ENCODE measurements at regions not wholly inside any gene's neighbourhood (a gene's known extent, or its start where the extent isn't known, plus 50 kb on each side); places are given as distances from the start of the nearest gene placed in this dataset.

DNA sequence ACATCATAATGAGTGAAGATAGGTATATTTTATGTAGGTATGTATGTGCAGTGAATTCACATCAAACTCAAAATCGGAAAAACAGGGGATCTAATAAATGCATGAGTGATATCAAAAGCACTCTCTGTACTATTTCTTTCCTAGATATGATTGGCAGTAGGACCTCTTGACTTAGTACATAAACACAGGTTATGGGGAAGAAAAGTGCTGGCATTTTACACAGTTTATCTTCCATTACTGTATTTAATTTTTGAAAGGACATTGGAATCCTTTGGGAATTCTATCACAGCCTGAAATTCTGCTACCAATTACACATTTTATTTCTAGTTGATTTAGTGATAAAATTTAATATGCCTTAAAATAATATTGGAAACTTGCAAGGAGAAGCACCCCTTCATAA is 470.5 kb upstream of the ONECUT1 start:
- TF ChIP-seq, protein P1, sequence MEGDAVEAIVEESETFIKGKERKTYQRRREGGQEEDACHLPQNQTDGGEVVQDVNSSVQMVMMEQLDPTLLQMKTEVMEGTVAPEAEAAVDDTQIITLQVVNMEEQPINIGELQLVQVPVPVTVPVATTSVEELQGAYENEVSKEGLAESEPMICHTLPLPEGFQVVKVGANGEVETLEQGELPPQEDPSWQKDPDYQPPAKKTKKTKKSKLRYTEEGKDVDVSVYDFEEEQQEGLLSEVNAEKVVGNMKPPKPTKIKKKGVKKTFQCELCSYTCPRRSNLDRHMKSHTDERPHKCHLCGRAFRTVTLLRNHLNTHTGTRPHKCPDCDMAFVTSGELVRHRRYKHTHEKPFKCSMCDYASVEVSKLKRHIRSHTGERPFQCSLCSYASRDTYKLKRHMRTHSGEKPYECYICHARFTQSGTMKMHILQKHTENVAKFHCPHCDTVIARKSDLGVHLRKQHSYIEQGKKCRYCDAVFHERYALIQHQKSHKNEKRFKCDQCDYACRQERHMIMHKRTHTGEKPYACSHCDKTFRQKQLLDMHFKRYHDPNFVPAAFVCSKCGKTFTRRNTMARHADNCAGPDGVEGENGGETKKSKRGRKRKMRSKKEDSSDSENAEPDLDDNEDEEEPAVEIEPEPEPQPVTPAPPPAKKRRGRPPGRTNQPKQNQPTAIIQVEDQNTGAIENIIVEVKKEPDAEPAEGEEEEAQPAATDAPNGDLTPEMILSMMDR (IDR thresholded peaks at IDR 0.05): no peak
- no peak for TF ChIP-seq POLR2A (IDR thresholded peaks at IDR 0.05)

All from uterus (tissue), 2 donors.